ENCODE measurements at regions not wholly inside any gene's neighbourhood (a gene's known extent, or its start where the extent isn't known, plus 50 kb on each side); places are given as distances from the start of the nearest gene placed in this dataset.

DNA sequence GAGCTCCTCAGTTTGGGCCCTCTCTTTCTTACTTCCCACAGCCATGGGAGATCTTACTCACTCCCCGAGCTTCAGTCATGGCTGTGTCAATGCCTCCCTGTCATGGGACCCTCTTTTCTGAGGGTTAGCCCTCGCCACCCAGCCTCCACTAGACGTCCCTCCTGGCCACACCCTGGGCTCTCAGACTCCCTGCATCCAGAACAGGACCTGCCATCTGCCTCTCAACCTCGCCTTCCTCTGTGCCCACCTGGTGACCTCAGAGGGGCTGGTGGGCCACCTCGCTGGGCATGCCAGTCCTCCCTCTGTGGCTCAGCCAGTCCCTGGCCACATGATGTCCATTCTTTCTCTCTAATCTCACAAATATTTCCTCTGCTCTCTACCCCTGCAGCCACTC, 54.6 kb upstream of the MED9 start:
- TF ChIP-seq, protein P1, sequence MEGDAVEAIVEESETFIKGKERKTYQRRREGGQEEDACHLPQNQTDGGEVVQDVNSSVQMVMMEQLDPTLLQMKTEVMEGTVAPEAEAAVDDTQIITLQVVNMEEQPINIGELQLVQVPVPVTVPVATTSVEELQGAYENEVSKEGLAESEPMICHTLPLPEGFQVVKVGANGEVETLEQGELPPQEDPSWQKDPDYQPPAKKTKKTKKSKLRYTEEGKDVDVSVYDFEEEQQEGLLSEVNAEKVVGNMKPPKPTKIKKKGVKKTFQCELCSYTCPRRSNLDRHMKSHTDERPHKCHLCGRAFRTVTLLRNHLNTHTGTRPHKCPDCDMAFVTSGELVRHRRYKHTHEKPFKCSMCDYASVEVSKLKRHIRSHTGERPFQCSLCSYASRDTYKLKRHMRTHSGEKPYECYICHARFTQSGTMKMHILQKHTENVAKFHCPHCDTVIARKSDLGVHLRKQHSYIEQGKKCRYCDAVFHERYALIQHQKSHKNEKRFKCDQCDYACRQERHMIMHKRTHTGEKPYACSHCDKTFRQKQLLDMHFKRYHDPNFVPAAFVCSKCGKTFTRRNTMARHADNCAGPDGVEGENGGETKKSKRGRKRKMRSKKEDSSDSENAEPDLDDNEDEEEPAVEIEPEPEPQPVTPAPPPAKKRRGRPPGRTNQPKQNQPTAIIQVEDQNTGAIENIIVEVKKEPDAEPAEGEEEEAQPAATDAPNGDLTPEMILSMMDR (IDR thresholded peaks at IDR 0.05) = no peak
- no peak for TF ChIP-seq POLR2A (IDR thresholded peaks at IDR 0.05)
